ENCODE measurements at regions not wholly inside any gene's neighbourhood (a gene's known extent, or its start where the extent isn't known, plus 50 kb on each side); places are given as distances from the start of the nearest gene placed in this dataset.
"Not testable (repeated sequence)": the region's sequence is repeated elsewhere in the genome, so short reads cannot be mapped to it uniquely, and the experiment has no call there.

- TF ChIP-seq EZH2 (IDR thresholded peaks at IDR 0.05; ENCODE audit: borderline replicate concordance, low read length) (no peak), CTCF (IDR thresholded peaks at IDR 0.05; ENCODE audit: low read length) (peak; percentile 52; the same call in 1 of the 2 replicates)
- H3K36me3 ChIP-seq (ENCODE audit: insufficient read depth, low read length) = no peaks in the 10 kb centered on the region
- H3K27ac ChIP-seq (ENCODE audit: low read depth, low read length, poor library complexity, severe bottlenecking) = no peak overlapping the region
- no peaks in the 10 kb centered on the region for H3K27me3 ChIP-seq (ENCODE audit: insufficient read depth, low read length)
- H3K4me3 ChIP-seq (ENCODE audit: low read depth, low read length, poor library complexity, severe bottlenecking) = no peak overlapping the region
- H3K9me3 ChIP-seq (ENCODE audit: low read length) = no peaks in the 10 kb centered on the region
- H3K9me2 ChIP-seq (ENCODE audit: low read depth, low read length) = no peaks in the 10 kb centered on the region
- no peak overlapping the region for H2AFZ ChIP-seq (ENCODE audit: low read length)
- no peaks in the 10 kb centered on the region for H3F3A ChIP-seq (ENCODE audit: insufficient read depth, low read length)
- no peak overlapping the region for H3K4me2 ChIP-seq (ENCODE audit: low read length)
- H3K9ac ChIP-seq (ENCODE audit: low read length) = no peak overlapping the region
- H3K4me1 ChIP-seq (ENCODE audit: insufficient read depth, low read length, severe bottlenecking) = no peaks in the 10 kb centered on the region
- H3K79me2 ChIP-seq (ENCODE audit: insufficient read depth, low read length) = no peaks in the 10 kb centered on the region
- H4K20me1 ChIP-seq (ENCODE audit: insufficient read depth, low read length) = no peaks in the 10 kb centered on the region
Observed at GRCh38 chr7:106367018-106367420, 82.2 kb upstream of the NAMPT start.

GRCh38 chr7:106365252-106366005 is 80.6 kb upstream of the NAMPT start:
- H3K4me3 ChIP-seq (ENCODE audit: low read depth, low read length, poor library complexity, severe bottlenecking) = no peak overlapping the region
- H3K9me3 ChIP-seq (ENCODE audit: low read length) = no peaks in the 10 kb centered on the region
- TF ChIP-seq CTCF (IDR thresholded peaks at IDR 0.05; ENCODE audit: low read length) (no peak), EZH2 (IDR thresholded peaks at IDR 0.05; ENCODE audit: borderline replicate concordance, low read length) (no peak)
- no peak overlapping the region for H3K27ac ChIP-seq (ENCODE audit: low read depth, low read length, poor library complexity, severe bottlenecking)
- H3K27me3 ChIP-seq (ENCODE audit: insufficient read depth, low read length) = no peaks in the 10 kb centered on the region
- no peaks in the 10 kb centered on the region for H4K20me1 ChIP-seq (ENCODE audit: insufficient read depth, low read length)
- H3F3A ChIP-seq (ENCODE audit: insufficient read depth, low read length) = no peaks in the 10 kb centered on the region
- H3K4me2 ChIP-seq (ENCODE audit: low read length) = no peak overlapping the region
- H3K36me3 ChIP-seq (ENCODE audit: insufficient read depth, low read length) = no peaks in the 10 kb centered on the region
- H3K9me2 ChIP-seq (ENCODE audit: low read depth, low read length) = no peaks in the 10 kb centered on the region
- no peaks in the 10 kb centered on the region for H3K79me2 ChIP-seq (ENCODE audit: insufficient read depth, low read length)
- no peaks in the 10 kb centered on the region for H3K4me1 ChIP-seq (ENCODE audit: insufficient read depth, low read length, severe bottlenecking)
- H2AFZ ChIP-seq (ENCODE audit: low read length) = no peak overlapping the region
- H3K9ac ChIP-seq (ENCODE audit: low read length) = no peak overlapping the region

GRCh38 chr7:106362507-106362906 is 77.7 kb upstream of the NAMPT start:
- not testable (repeated sequence) for H3K9ac ChIP-seq (ENCODE audit: low read length); H3K79me2 ChIP-seq (ENCODE audit: insufficient read depth, low read length); H3K27ac ChIP-seq (ENCODE audit: low read depth, low read length, poor library complexity, severe bottlenecking); H3K4me1 ChIP-seq (ENCODE audit: insufficient read depth, low read length, severe bottlenecking); H3K36me3 ChIP-seq (ENCODE audit: insufficient read depth, low read length); H3F3A ChIP-seq (ENCODE audit: insufficient read depth, low read length); H3K27me3 ChIP-seq (ENCODE audit: insufficient read depth, low read length); H3K9me3 ChIP-seq (ENCODE audit: low read length); H3K4me3 ChIP-seq (ENCODE audit: low read depth, low read length, poor library complexity, severe bottlenecking); H3K4me2 ChIP-seq (ENCODE audit: low read length); H3K9me2 ChIP-seq (ENCODE audit: low read depth, low read length); H4K20me1 ChIP-seq (ENCODE audit: insufficient read depth, low read length); H2AFZ ChIP-seq (ENCODE audit: low read length)

GRCh38 chr7:106358103-106358663 is 73.4 kb upstream of the NAMPT start:
- Histone ChIP-seq H3K79me2 (ENCODE audit: insufficient read depth, low read length) (no peaks in the 10 kb centered on the region), H3K36me3 (ENCODE audit: insufficient read depth, low read length) (no peaks in the 10 kb centered on the region), H3K4me2 (ENCODE audit: low read length) (no peak overlapping the region), H3K9me3 (ENCODE audit: low read length) (no peaks in the 10 kb centered on the region), H3K27me3 (ENCODE audit: insufficient read depth, low read length) (no peaks in the 10 kb centered on the region), H3K4me3 (ENCODE audit: low read depth, low read length, poor library complexity, severe bottlenecking) (no peak overlapping the region), H3F3A (ENCODE audit: insufficient read depth, low read length) (no peaks in the 10 kb centered on the region), H3K4me1 (ENCODE audit: insufficient read depth, low read length, severe bottlenecking) (no peaks in the 10 kb centered on the region), H3K9me2 (ENCODE audit: low read depth, low read length) (no peaks in the 10 kb centered on the region), H2AFZ (ENCODE audit: low read length) (no peak overlapping the region), H4K20me1 (ENCODE audit: insufficient read depth, low read length) (no peaks in the 10 kb centered on the region), H3K9ac (ENCODE audit: low read length) (no peak overlapping the region), H3K27ac (ENCODE audit: low read depth, low read length, poor library complexity, severe bottlenecking) (no peak overlapping the region)
- TF ChIP-seq CTCF (IDR thresholded peaks at IDR 0.05; ENCODE audit: low read length) (no peak), EZH2 (IDR thresholded peaks at IDR 0.05; ENCODE audit: borderline replicate concordance, low read length) (no peak)
